ENCODE measurements at regions not wholly inside any gene's neighbourhood (a gene's known extent, or its start where the extent isn't known, plus 50 kb on each side); places are given as distances from the start of the nearest gene placed in this dataset.

DNA sequence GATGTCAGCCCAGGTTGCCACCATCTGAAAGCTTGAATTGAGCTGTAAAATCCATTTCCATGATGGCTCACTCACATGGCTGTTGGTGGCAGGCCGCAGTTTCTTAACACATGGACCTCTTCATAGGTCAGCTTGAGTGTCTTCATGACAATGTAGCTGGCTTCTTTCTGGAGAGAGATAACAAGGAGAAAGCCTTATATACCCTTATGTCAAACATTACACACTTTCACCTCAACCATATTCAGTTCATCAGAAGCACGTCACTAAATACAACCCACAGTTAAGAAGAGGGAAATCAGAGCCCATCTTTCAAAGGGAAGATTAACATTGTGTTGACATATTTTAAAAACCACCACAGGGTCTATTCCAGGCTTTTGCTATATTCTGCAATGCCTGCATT is 604.4 kb downstream of the PRELID2 start (continued):
- TF ChIP-seq ZNF8 (CRISPR knock-in tag; IDR thresholded peaks at IDR 0.05) = no peak
- TF ChIP-seq ZNF565 (CRISPR knock-in tag; conservative IDR thresholded peaks at IDR 0.05; ENCODE audit: low read depth) = no peak
- TF ChIP-seq, protein P1, sequence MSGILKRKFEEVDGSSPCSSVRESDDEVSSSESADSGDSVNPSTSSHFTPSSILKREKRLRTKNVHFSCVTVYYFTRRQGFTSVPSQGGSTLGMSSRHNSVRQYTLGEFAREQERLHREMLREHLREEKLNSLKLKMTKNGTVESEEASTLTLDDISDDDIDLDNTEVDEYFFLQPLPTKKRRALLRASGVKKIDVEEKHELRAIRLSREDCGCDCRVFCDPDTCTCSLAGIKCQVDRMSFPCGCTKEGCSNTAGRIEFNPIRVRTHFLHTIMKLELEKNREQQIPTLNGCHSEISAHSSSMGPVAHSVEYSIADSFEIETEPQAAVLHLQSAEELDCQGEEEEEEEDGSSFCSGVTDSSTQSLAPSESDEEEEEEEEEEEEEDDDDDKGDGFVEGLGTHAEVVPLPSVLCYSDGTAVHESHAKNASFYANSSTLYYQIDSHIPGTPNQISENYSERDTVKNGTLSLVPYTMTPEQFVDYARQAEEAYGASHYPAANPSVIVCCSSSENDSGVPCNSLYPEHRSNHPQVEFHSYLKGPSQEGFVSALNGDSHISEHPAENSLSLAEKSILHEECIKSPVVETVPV (CRISPR knock-in tag; IDR thresholded peaks at IDR 0.05) = no peak
- no peak for TF ChIP-seq ZNF70 (CRISPR knock-in tag; IDR thresholded peaks at IDR 0.05)
- TF ChIP-seq CSDC2 (CRISPR knock-in tag; IDR thresholded peaks at IDR 0.05) = no peak
- TF ChIP-seq RARB (CRISPR knock-in tag; IDR thresholded peaks at IDR 0.05) = no peak
- TF ChIP-seq OSR1 (CRISPR knock-in tag; IDR thresholded peaks at IDR 0.05) = no peak
- TF ChIP-seq ESRRG (CRISPR knock-in tag; IDR thresholded peaks at IDR 0.05) = no peak
- TF ChIP-seq PPARA (CRISPR knock-in tag; IDR thresholded peaks at IDR 0.05; ENCODE audit: borderline replicate concordance) = no peak

DNA sequence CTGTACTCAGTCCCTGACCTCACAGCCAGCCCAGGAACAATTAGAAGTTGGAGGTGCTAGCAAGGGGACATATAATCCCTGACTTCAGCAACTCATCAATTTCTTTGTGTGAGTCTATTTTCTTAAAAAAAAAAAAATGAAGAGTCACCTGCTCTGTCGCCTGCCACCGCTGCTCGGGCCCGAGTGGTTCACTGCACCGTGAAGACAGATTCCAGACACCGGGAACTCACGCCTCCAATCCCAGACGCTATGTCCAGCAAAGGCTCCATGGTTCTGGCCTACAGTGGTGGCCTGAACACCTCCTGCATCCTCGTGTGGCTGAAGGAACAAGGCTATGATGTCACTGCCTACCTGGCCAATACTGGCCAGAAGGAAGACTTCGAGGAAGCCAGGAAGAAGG is 606.6 kb downstream of the PRELID2 start:
- TF ChIP-seq, protein P2, sequence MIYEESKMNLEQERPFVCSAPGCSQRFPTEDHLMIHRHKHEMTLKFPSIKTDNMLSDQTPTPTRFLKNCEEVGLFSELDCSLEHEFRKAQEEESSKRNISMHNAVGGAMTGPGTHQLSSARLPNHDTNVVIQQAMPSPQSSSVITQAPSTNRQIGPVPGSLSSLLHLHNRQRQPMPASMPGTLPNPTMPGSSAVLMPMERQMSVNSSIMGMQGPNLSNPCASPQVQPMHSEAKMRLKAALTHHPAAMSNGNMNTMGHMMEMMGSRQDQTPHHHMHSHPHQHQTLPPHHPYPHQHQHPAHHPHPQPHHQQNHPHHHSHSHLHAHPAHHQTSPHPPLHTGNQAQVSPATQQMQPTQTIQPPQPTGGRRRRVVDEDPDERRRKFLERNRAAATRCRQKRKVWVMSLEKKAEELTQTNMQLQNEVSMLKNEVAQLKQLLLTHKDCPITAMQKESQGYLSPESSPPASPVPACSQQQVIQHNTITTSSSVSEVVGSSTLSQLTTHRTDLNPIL (CRISPR knock-in tag; IDR thresholded peaks at IDR 0.05; ENCODE audit: low read depth) = no peak
- TF ChIP-seq SNAI2 (CRISPR knock-in tag; IDR thresholded peaks at IDR 0.05) = no peak
- no peak for ATAC-seq

DNA sequence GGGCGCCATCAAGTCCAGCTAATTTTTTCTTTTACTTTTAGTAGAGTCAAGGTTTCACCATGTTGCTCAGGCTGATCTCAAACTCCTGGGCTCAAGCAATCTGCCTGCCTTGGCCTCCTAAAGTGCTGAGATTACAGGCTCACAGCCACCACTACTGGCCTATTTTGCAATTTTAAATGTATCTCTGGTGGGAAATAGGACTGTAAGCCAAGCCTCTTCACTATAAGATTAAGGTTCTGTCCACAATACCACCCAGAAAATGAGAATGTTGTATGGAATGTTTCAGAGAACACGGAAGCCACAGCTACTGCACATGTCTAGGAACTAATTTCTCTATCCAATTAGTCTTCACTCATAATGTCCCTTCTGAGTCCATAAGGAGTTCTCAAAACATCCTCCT is 607.3 kb downstream of the PRELID2 start:
- TF ChIP-seq TOX (CRISPR knock-in tag; IDR thresholded peaks at IDR 0.05; ENCODE audit: borderline replicate concordance) (no peak), ZNF8 (CRISPR knock-in tag; IDR thresholded peaks at IDR 0.05) (no peak), OSR1 (CRISPR knock-in tag; IDR thresholded peaks at IDR 0.05) (no peak), GLIS3 (CRISPR knock-in tag; IDR thresholded peaks at IDR 0.05) (no peak), ARNTL (CRISPR knock-in tag; IDR thresholded peaks at IDR 0.05; ENCODE audit: borderline replicate concordance, low read depth) (no peak), BACH2 (CRISPR knock-in tag; IDR thresholded peaks at IDR 0.05; ENCODE audit: borderline replicate concordance) (no peak), ZFP30 (CRISPR knock-in tag; IDR thresholded peaks at IDR 0.05) (no peak), SNAI2 (CRISPR knock-in tag; IDR thresholded peaks at IDR 0.05) (no peak), TCF4 (CRISPR knock-in tag; IDR thresholded peaks at IDR 0.05; ENCODE audit: borderline replicate concordance) (no peak), PPARA (CRISPR knock-in tag; IDR thresholded peaks at IDR 0.05; ENCODE audit: borderline replicate concordance) (no peak), RARB (CRISPR knock-in tag; IDR thresholded peaks at IDR 0.05) (no peak), ZC3H10 (CRISPR knock-in tag; IDR thresholded peaks at IDR 0.05) (no peak)
- TF ChIP-seq, protein P3, sequence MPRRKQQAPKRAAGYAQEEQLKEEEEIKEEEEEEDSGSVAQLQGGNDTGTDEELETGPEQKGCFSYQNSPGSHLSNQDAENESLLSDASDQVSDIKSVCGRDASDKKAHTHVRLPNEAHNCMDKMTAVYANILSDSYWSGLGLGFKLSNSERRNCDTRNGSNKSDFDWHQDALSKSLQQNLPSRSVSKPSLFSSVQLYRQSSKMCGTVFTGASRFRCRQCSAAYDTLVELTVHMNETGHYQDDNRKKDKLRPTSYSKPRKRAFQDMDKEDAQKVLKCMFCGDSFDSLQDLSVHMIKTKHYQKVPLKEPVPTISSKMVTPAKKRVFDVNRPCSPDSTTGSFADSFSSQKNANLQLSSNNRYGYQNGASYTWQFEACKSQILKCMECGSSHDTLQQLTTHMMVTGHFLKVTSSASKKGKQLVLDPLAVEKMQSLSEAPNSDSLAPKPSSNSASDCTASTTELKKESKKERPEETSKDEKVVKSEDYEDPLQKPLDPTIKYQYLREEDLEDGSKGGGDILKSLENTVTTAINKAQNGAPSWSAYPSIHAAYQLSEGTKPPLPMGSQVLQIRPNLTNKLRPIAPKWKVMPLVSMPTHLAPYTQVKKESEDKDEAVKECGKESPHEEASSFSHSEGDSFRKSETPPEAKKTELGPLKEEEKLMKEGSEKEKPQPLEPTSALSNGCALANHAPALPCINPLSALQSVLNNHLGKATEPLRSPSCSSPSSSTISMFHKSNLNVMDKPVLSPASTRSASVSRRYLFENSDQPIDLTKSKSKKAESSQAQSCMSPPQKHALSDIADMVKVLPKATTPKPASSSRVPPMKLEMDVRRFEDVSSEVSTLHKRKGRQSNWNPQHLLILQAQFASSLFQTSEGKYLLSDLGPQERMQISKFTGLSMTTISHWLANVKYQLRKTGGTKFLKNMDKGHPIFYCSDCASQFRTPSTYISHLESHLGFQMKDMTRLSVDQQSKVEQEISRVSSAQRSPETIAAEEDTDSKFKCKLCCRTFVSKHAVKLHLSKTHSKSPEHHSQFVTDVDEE (CRISPR knock-in tag; IDR thresholded peaks at IDR 0.05) = no peak
- TF ChIP-seq, protein P1 (CRISPR knock-in tag; IDR thresholded peaks at IDR 0.05) = no peak
- TF ChIP-seq, protein P4, sequence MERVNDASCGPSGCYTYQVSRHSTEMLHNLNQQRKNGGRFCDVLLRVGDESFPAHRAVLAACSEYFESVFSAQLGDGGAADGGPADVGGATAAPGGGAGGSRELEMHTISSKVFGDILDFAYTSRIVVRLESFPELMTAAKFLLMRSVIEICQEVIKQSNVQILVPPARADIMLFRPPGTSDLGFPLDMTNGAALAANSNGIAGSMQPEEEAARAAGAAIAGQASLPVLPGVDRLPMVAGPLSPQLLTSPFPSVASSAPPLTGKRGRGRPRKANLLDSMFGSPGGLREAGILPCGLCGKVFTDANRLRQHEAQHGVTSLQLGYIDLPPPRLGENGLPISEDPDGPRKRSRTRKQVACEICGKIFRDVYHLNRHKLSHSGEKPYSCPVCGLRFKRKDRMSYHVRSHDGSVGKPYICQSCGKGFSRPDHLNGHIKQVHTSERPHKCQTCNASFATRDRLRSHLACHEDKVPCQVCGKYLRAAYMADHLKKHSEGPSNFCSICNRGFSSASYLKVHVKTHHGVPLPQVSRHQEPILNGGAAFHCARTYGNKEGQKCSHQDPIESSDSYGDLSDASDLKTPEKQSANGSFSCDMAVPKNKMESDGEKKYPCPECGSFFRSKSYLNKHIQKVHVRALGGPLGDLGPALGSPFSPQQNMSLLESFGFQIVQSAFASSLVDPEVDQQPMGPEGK (CRISPR knock-in tag; IDR thresholded peaks at IDR 0.05; ENCODE audit: borderline replicate concordance) = no peak
- TF ChIP-seq, protein P2 (CRISPR knock-in tag; IDR thresholded peaks at IDR 0.05; ENCODE audit: low read depth) = no peak
- TF ChIP-seq, protein P5, sequence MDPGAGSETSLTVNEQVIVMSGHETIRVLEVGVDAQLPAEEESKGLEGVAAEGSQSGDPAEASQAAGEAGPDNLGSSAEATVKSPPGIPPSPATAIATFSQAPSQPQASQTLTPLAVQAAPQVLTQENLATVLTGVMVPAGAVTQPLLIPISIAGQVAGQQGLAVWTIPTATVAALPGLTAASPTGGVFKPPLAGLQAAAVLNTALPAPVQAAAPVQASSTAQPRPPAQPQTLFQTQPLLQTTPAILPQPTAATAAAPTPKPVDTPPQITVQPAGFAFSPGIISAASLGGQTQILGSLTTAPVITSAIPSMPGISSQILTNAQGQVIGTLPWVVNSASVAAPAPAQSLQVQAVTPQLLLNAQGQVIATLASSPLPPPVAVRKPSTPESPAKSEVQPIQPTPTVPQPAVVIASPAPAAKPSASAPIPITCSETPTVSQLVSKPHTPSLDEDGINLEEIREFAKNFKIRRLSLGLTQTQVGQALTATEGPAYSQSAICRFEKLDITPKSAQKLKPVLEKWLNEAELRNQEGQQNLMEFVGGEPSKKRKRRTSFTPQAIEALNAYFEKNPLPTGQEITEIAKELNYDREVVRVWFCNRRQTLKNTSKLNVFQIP (CRISPR knock-in tag; IDR thresholded peaks at IDR 0.05; ENCODE audit: borderline replicate concordance, low read depth) = no peak
- ATAC-seq = no peak
